ENCODE measurements at regions not wholly inside any gene's neighbourhood (a gene's known extent, or its start where the extent isn't known, plus 50 kb on each side); places are given as distances from the start of the nearest gene placed in this dataset.

DNA sequence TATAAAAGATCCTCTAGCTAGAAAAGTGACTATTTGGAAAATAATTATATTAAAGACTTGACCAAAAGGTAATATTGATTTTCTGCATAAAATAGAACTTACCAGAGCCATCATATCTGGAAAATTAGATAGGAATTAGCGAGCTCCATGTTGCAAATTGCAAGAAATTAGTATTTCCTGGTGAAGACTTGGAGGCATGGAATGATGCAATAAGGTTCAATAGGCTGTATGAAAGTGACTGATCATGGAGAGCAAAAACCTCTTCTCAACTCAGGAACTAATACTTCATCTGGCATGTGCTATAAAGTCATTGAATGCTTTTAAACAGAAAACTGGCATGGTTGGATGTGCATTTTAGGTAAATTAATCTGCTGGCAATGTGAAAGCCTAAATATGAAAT, 66.3 kb upstream of the UFM1 start:
- DNase-seq = peak; percentile 65

DNA sequence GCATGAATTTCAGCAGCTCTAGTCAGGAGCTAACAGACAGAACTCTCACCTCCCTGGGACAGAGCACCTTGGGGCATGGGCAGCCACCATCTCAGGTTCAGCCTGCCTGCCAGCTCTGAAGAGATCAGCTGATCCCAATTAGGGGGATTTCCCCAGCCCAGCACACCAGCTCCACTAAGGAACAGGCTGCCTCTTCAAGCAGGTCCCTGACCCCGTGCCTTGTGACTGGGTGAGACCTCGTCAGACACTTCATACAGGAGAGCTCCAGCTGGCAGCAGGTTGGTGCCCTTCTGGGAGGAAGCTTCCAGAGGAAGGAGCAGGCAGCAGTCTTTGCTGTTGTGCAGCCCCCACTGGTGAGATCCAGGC, 84.5 kb upstream of the UFM1 start:
- no peak for DNase-seq

DNA sequence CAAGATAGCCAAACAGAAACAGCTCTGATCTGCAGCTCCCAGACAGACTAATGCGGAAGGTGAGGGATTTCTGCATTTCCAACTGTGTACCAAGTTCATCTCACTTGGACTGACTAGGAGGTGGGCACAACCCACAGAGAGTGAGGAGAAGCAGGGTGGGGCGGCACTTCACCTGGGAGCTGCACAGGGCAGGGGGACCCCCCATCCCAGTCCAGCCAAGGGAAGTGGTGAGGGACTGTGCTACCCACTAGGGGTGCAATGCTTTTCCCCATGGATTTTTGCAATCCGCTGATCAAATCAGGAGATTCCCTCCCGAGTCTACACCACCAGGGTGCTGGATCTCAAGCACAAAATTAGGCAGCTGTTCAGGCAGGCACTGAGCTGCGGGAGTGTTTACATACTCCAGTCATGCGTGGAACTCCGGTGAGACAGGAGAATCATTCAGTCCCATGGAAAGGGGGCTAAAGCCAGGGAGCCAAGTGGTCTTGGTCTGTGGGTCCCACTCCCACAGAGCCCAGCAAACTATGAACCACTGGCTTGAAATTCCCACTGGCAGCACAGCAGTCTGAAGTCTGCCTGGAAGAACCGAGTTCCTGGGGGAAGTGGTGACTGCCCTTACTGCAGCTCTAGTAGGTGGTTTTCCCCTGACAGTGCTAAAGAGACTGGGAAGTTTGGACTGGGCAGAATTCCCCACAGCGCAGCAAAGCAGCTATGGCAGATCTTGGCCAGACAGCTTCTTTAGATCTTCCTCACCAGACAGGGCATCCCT, 85.1 kb upstream of the UFM1 start:
- no peak for DNase-seq

DNA sequence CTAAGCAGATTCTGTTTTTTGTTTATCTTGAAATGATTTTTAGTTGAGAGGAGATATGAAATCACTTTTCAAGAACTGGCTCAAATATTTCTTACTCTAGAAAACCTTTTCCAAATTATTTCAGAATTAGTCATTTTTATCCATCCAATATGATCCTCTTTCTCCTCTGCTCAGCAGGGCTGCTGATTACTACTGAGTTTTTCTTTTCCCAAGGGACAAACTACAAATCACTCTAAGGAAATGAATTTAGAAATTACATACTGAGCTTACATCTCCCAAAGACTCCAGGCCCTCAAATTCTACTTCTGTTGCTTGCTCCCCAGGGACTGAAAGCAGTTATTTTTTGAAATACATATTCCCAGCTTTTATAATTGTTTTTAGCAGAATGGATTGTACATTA, 87.4 kb upstream of the UFM1 start:
- no peak for DNase-seq

DNA sequence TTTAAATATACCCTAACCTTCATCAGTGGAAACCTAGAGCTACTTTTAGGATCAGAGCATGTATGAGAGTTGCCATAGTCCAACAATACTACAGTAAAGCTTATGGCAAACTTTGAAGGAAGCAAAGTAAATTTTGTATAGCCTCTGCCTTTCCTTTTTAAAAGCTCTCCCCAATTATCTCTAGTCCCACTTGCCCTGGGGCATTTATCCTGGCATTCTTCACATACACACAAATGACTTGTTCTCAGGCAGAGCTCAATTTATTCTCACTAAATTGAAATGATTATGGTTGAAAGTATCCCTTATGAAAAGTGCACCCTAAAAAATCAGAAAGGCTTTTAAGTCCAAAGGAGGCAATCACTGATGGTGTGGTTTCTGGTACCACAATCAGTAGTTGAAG, 94.1 kb upstream of the UFM1 start:
- DNase-seq = no peak

DNA sequence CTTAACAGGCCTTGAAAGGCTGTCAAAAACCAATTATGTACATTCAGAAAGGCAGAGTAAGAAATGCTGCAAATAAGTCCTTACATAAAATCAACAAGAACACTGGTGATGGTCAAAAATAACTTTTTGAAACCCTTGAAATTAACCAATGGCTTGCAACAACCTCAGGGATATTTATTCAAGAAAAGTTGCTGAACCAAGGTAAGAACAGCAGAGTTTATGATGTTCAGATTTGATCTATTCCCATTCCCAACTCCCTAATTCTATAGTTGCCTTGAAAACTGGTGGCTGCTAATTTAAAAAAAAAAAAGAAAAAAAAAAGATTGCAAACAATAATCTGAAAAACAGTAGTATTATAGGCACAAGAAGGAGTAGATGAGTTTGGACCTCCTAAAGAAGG, 109.8 kb upstream of the UFM1 start:
- no peak for DNase-seq

DNA sequence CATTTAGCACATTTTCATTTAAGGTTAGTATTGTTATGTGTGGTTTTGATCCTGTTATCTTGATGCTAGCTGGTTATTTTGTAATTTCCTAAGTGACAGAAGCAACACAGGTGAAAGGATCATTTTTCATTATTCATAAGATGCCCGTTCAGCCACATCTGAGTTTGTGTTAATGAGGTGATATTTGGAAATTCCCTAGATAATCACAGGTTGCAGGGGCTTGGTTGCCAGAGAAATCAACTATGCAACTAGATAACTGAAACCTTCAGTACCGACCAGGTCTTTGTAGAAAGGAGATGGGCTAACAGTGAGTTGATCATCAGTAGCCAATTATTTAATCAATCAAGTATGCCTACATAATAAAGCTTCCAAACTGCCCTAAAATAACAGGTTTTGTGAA, 121.3 kb upstream of the UFM1 start:
- DNase-seq = no peak

DNA sequence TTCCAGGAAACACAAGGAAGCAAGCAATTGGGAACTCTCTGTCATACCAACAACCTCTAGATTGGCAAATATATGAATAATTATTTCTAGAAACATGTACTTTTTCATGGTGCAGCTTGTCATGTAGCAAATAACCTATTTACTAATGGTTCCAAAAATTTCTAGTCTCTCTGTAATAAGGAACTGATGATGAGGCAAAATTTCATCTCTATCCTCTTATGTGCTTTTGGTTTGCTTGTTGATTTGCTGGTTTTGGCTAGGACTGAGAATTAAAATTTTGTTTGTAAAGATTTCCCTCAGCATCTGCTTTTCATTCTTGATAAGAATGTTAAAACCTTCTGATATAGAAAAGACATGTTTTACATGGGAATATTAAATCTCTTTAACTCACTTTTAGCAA, 123.2 kb upstream of the UFM1 start:
- no peak for DNase-seq

DNA sequence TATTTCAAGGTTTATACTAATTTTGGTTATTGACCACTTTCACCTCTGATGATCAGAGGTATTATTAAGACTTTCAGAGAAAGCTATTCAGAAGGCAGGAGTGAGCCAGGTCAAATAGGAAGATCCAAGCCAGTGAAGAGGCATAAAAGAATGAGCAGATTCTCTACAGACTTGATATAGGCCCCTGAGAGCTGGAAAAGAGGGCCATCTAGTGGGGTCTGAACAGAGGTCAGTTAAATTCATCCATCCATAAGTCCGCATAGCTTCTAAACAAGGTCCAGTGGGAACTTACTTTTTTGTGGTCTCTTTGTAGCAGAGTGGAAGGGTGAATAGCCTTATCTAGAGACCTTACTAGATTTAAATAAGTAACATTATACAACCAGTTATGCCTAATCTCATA, 126.6 kb upstream of the UFM1 start:
- peak; percentile 59 for DNase-seq

DNA sequence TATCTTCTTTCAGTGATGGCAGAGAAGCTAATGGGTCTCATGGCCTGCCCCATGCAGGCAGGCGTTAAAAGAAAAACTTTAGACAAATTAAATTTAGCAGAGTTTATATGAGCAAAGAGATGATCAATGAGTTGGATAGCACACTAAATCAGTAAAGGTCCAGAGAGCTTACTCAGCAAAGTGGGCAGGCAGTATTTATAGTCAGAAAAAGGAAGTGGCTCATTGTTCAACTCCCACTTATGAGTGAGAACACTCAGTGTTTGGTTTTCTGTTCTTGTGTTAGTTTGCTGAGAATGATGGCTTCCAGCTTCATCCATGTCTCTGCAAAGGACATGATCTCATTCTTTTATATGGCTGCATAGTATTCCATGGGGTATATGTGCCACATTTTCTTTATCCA, 128.5 kb upstream of the UFM1 start:
- DNase-seq = peak; percentile 32

DNA sequence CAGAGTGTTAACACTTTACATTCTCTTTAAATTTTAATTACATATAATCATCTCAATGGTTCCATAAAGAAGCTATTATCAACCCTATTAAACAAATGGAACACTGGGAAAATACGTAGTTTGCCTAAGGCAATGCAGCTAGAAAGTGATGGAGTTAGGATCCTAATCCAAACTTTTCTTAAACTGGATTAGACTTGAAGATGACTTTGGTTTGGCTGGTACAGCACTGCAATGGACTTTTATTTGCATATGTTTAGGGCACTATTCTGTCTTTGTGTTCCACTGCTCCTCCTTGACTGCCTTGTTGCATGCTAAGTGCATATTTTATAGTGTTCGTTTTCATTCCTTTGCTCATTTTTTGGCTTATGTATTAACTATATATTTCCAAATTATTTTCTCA, 133.5 kb upstream of the UFM1 start:
- no peak for DNase-seq

DNA sequence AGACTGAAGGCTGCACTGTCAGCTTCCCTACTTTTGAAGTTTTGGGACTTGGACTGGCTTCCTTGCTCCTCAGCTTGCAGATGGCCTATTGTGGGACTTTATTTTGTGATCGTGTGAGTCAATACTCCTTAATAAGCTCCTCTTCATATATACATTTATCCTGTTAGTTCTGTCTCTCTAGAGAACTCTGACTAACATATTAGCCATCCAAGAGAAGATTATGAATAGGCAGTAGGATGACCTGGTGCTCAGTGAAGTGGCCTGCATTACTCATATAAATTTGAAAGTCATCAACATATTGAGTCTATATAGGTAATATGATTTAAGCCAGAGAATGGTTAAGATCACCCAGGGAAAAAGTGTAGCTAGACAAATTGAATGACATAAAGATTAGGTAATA, 136.3 kb upstream of the UFM1 start:
- DNase-seq = no peak

DNA sequence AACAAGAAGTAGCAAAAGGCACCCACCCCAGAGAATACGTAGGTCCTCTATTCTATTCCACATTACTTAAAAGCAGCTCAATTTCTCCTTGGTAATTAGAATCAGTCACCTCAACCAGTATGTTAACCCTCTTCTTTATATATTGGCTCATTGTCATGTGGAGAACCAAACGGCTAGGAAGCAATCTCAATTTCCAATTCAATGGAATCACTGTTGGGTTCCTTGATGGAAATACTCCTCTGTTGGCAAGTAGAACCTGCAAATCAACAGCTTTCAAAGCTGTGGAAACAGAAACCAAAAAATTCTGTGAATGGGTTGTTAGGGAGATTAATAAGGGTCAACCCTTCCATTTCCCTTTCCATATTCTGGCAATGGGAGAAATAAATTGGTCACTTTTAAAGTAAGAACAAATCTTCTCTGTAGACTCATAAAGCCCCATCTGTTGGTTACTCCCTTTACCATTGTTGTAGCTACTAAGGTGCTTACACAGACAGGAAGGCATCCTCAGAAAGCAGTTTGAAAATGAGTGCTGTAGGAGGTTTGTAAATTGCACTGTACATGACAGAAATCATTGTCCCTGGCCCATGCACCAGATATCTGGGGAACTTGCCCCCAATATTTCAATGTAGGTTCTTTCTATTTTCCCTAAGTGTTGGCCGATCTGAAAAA, 138.6 kb upstream of the UFM1 start:
- no peak for DNase-seq

DNA sequence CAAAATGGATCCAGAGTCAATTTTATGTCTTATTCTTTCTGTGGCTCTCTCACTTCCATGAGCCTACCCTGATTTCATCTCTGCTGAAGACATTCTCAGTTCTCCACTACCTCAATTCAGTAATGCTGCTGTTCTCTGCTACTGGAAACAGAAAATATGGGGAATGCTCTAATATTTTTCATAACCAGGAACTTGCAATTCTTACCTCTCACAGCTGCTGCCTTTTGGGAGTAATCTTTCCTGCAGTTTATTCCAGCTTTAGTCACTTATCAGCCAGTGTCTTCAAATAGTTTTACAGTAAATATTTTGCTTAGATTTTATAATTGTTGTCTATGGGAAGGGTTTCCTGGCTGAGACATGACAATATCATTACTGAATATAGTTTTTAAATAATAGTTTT, 145.1 kb upstream of the UFM1 start:
- no peak for DNase-seq

DNA sequence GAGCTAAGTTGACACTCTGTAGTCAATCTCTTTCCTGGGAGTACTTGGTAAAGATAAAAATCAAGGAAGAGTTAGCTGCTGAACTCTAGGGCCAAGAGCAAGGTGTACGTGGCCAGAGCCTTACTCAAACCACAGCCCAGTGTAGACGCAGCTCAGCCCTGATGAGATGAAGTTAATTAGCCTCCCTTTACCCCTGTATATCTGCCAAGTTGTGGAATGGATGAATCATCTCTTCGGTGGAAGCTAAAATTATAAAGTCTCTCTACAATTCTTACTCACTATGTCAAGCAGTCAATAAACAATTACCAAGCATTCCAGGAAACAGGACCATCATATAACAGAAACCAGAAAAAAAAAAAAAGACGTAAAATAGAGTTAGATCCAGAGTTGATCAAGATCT, 146.9 kb upstream of the UFM1 start:
- DNase-seq = peak; percentile 46

DNA sequence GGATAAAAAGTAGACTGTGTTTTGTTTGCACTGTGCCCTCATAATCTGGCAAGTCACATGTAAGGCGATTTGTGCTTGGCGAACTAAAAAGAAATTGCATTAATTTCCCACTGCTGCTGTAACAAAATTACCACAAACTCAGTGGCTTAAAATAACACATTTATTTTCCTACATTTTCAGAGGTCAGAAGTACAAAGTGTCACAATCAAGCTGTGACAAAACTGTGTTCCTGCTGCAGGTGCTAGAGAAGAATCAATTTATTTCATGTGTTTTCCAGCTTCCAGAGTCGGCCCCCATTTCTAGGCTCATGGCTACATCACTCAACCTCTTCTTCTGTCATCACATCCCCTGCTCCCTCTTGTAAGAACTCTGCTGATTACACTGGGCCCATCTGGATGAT, 158.6 kb upstream of the UFM1 start:
- DNase-seq = no peak

DNA sequence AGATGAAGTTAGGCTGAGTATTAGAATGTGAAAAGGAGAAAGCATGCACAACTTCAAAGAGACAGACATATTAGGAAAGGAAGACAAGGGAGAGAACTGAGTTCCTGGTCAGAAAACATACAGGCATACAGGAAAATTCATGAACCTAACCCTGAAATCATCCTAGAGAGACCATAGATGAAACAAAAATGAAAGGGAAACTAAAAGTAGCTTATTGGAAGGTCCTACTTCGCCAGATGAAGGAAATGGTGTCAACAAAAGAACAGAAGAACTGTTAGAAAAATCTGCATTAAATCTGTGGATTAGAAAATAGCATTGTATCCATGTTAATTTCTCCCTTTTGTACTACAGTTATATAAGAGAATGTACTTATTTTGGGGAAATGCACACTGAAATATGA, 169.0 kb upstream of the UFM1 start:
- DNase-seq = peak; percentile 74

DNA sequence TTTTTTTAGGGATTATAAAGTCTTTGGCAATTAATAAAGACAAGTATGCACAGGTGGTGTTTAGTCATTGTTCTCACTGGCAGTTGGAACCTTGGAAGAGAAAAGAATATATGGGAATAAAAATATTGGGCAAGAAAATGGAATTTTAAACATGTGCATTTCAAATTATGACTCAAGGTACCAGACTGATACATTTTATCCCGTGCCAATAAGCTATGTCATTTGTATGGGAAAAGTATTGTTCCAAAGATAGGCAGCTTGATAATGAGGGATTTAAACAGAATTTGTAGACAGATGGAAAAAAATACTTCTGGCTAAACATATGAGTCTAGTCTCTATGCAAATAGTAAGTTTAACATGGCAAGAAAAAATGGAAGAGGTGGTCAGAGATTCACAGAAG, 169.5 kb upstream of the UFM1 start:
- DNase-seq = no peak

DNA sequence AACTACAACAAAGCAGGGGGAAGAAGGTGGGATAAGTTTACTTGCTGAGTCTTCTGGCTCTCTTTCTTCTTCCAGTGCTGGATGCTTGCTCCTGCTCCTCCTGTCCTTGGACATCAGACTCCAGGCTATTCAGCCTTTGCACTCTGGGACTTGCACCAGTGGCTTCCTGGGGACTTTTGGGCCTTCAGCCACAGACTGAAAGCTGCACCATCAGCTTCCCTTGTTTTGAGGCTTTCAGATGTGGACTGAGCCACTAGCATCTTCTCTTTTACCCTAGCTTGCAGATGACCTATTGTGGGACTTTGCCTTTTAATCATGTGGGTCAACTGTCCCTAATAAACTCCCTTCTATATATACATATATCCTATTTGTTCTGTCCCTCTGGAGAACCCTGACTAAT, 173.0 kb upstream of the UFM1 start:
- no peak for DNase-seq

DNA sequence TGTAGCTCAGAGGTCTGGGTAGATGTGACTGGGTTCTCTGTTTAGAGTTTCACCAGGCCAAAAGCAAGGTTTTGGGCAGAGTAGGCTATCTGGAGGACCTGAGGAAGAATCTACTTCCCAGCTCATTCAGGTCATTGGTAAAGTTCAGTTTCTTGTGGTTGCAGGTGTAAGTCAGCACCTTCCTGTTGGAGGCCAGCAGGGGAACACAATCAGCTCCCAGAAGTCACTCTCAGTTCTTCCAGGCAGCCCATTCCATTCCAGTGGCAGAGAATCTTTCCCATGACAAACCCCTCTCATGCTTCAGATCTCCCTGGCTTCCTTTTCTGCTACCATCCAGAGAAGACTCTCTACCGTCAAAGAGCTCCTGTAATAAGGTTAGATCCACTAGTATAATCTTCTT, 176.2 kb upstream of the UFM1 start:
- DNase-seq = no peak

DNA sequence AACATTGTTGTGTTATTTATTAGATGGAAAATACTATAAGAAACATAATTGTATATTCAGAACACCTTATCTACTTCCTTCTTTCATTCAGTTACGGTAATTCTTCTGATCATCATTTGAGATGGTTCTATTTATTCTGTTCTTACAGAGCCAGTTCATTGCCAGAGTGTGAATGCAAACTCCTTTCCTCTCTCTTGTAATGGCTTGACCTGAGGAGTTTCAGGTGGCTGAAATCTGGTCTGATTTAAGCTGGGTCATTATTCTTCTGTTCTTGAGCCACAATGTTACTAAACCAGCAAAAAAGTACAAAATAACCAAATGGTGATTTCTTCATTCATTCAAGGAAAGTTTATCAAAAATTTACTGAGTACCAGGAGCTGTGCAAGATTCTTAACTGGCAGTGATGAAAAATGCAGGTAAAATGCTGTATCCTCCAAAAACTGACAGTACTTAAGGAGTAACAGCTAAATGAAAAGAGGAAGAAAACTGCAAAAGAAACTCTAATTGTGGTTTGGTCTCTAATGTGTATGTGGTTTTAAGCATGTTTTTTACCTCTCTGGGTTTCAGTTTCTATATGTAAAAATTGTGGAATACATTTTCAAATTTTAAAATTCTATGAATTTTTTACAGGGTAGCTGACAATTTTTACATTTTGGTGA, 182.4 kb upstream of the UFM1 start:
- DNase-seq = peak; percentile 81

DNA sequence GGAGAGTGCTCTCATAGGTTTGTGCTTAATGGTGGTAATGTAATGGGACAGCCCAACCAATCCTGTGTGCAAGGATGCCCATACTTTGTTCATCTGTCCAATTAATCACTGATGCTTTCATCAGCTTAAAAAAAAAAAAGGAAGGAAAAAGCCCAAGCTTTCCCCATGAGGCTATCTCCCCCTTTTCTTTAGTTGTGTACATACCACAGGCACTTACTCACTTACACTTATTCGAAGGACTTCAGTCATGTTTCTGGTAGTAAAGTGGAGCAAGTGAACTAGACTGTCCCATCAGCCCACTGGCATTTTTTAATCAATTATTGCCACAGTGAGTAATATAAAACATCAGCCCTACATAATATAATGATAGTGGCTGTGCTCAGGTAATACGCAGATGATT, 183.5 kb upstream of the UFM1 start:
- DNase-seq = no peak

DNA sequence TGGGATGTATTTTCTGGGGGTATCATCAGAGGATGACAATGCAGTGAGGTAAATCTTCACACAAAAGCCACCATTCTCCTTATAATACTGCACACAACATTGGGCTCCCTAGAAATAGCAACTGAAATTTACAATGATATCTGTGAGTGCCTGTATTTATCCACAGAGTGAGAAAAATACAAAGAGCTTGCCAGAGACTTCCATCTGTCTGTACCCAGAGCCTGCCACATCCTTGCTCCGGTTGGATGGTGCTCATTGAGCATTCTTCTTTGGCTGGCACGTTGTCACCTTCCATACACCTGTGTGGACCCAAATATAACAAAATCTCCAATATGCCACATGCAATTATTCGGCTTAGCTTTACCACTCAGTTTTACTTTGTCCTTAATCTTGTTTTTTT, 189.5 kb upstream of the UFM1 start:
- DNase-seq = no peak

DNA sequence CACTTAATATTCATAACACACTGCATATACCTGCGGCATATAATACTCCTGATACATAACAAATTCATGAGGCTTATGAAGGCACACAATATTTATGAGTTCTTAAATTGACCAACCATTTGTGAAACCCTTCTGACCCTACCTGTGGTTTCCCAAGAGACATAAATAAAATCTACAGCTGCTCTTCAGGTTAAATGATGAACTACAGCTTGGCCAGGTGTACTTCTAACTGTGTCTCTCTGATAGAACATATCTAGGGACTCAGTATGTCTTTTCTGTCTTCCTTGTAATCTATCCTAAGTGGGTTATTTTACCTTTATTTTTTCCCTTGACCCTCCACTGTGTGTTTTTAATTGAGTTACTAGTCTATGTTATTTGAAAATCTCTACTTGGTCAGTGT, 189.9 kb upstream of the UFM1 start:
- DNase-seq = no peak

DNA sequence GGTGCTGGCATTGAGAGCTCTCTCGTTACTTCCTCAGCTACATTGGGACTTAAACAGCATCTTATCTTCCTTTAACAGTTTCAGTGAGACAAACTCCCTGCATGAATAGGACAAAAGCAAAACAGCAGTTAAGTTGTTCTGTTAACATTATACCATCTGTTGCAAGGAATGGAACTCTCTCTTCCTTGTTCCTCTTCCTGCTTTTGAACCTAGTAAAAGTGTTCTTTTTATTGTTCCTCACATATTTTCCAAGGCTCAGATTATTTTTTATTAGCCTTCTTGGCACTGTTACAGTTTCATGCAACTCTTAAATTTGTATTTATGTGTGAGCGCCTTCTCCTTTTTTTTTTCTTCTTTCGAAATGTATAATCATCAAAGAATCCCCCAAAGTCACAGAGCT, 202.6 kb upstream of the UFM1 start:
- peak; percentile 67 for DNase-seq

Measured in OCI-M1 (cell line).